RWPE1 (cell line): ENCODE measurements at regions not wholly inside any gene's neighbourhood (a gene's known extent, or its start where the extent isn't known, plus 50 kb on each side); places are given as distances from the start of the nearest gene placed in this dataset.

Experiments used
- CTCF ChIA-PET: fragments of 350-600 bp; sonication (Branson Sonifier 250); formaldehyde crosslinking; extraction: SDS; loops from one replicate; lab custom pipeline; 2021; lab: Yijun Ruan, JAX
- POLR2A ChIA-PET: fragments of 400-600 bp; formaldehyde crosslinking; extraction: SDS; loops from one replicate; lab custom pipeline; 2020; ENCODE audit warnings: antibody characterized with exemption; ENCODE audit not compliant: low non-redundant PET; lab: Yijun Ruan, JAX
- DNase-seq: peaks from one replicate; pipeline ENCODE4 v3.0.0; 2012; ENCODE audit warnings: low spot score
- H3K27ac ChIP-seq: fragments of 450-650 bp; 2 replicates; pipeline ENCODE4 v1.5.1; 2017
- CTCF ChIP-seq: fragments of 450-650 bp; conservative IDR thresholded peaks from 2 replicates; pipeline ENCODE4 v1.5.1; 2017; ENCODE audit warnings: low read depth, mild to moderate bottlenecking

- ChIA-PET POLR2A (no interaction called here), CTCF (no interaction called here)
- DNase-seq = no peak
- TF ChIP-seq CTCF = no peak
- no peak overlapping the region for H3K27ac ChIP-seq
These were observed 262.1 kb downstream of the FGF9 start for GRCh38 chr13:21932996-21933395.

- ChIA-PET POLR2A (no interaction called here), CTCF (interaction anchor here (0.6 kb wide), 1 partner anchor 111 kb away, joined by 3 read pairs; no protein-coding TSS in a partner anchor)
- no peak for DNase-seq
- no peak for TF ChIP-seq CTCF
- H3K27ac ChIP-seq = no peak overlapping the region
These were observed 263.4 kb downstream of the FGF9 start for GRCh38 chr13:21934284-21934683.

- no peak overlapping the region for H3K27ac ChIP-seq
- POLR2A ChIA-PET = no interaction called here
- CTCF ChIA-PET = no interaction called here
- TF ChIP-seq CTCF = no peak
- DNase-seq = no peak
These were observed 265.8 kb downstream of the FGF9 start for GRCh38 chr13:21936674-21937073.

- no peak for TF ChIP-seq CTCF
- no peak overlapping the region for H3K27ac ChIP-seq
- POLR2A ChIA-PET = no interaction called here
These were observed 267.3 kb downstream of the FGF9 start for GRCh38 chr13:21938168-21938567.

GRCh38 chr13:21938636-21939035 lies 267.8 kb downstream of the FGF9 start:
- ChIA-PET CTCF (no interaction called here), POLR2A (no interaction called here)
- H3K27ac ChIP-seq = no peak overlapping the region
- DNase-seq = no peak
- no peak for TF ChIP-seq CTCF

More at GRCh38 chr13:21938168-21938567, 267.3 kb downstream of the FGF9 start:
- CTCF ChIA-PET = no interaction called here
- DNase-seq = no peak

- no peak for DNase-seq
- ChIA-PET POLR2A (no interaction called here), CTCF (interaction anchor here (0.7 kb wide), 1 partner anchor 424 kb away, joined by 3 read pairs; no protein-coding TSS in a partner anchor)
- no peak overlapping the region for H3K27ac ChIP-seq
- no peak for TF ChIP-seq CTCF
These were observed 271.2 kb downstream of the FGF9 start for GRCh38 chr13:21942061-21942460.
